ENCODE measurements at regions not wholly inside any gene's neighbourhood (a gene's known extent, or its start where the extent isn't known, plus 50 kb on each side); places are given as distances from the start of the nearest gene placed in this dataset.
A peak's percentile ranks its signal among the peaks of the same experiment; 100 is the strongest.

- DNase-seq, result peak; percentile 29
Measured at GRCh38 chr1:17488995-17489767, 49.7 kb upstream of the RCC2 start.
